GM12878 (cell line): ENCODE measurements at regions not wholly inside any gene's neighbourhood (a gene's known extent, or its start where the extent isn't known, plus 50 kb on each side); places are given as distances from the start of the nearest gene placed in this dataset.

Experiments
- ATAC-seq: fragments of 200-7000 bp; cut with Tn5 transposase; 3 replicates; pipeline ENCODE4 v1.9.1; 2020; ENCODE audit warnings: mild to moderate bottlenecking, moderate library complexity
- BruUV-seq: library from RNA; stranded (reverse); fragments of 400-500 nt; replicated peaks from 2 replicates; lab custom pipeline; 2021; lab: Mats Ljungman, UMichigan
- CTCF ChIA-PET: fragments of 300-600 bp; sonication (Branson Sonifier 250); formaldehyde crosslinking; extraction: SDS; loops from one replicate; lab custom pipeline; 2021; ENCODE audit warnings: inconsistent platforms; lab: Yijun Ruan, JAX
- POLR2A ChIA-PET: fragments of 350-600 bp; formaldehyde crosslinking; extraction: SDS; loops from one replicate; lab custom pipeline; 2021; ENCODE audit warnings: inconsistent platforms; lab: Charles Lee
- RAD21 ChIA-PET: fragments of 300-600 bp; sonication (Branson Sonifier 250); formaldehyde crosslinking; loops from one replicate; lab custom pipeline; 2023; ENCODE audit warnings: antibody characterized with exemption; ENCODE audit not compliant: unreplicated experiment; lab: Charles Lee
- SMC1A ChIA-PET: fragments of 300-600 bp; sonication (Branson Sonifier 250); formaldehyde crosslinking; loops from one replicate; lab custom pipeline; 2023; ENCODE audit not compliant: unreplicated experiment, uncharacterized antibody; lab: Charles Lee
- DNase-seq: peaks from one replicate; pipeline ENCODE4 v3.0.0-alpha.2; 2011; ENCODE audit warnings: low read depth, low spot score
- FAIRE-seq: peaks from 3 replicates; lab custom pipeline; 2011; peaks lifted over from hg19 to GRCh38; lab: Jason Lieb, UNC
- H2AFZ ChIP-seq: 2 replicates; pipeline ENCODE4 v1.6.0; 2011; ENCODE audit warnings: low read depth, low read length, control low read depth; ENCODE audit not compliant: control insufficient read depth
- H3K27ac ChIP-seq: 2 replicates; pipeline ENCODE4 v1.5.1; 2011; ENCODE audit warnings: control low read depth; ENCODE audit not compliant: control insufficient read depth, insufficient read depth
- H3K27me3 ChIP-seq, 2 experiments: replicated peaks in 1 of 2; 2 replicates each; pipeline versions ENCODE4 v1.6.0 to v1.6.1; 2011; ENCODE audit warnings: low read length in 1 of 2; ENCODE audit not compliant: control insufficient read depth in 2 of 2, insufficient read depth in 2 of 2
- H3K36me3 ChIP-seq, 2 experiments: 2 replicates each; pipeline ENCODE4 v1.5.1; 2011; ENCODE audit warnings: low read length in 1 of 2; ENCODE audit not compliant: control insufficient read depth in 2 of 2, insufficient read depth in 2 of 2
- H3K4me1 ChIP-seq: 2 replicates; pipeline ENCODE4 v1.6.1; 2011; ENCODE audit warnings: mild to moderate bottlenecking, low read length, moderate library complexity, mixed read lengths; ENCODE audit not compliant: control insufficient read depth, insufficient read depth
- H3K4me2 ChIP-seq: 2 replicates; pipeline ENCODE4 v1.6.0; 2011; ENCODE audit warnings: control low read depth; ENCODE audit not compliant: control insufficient read depth, insufficient read depth
- H3K4me3 ChIP-seq: fragments of 200-600 bp; sonication (generic); 2 replicates; pipeline ENCODE4 v1.5.1; 2016
- H3K79me2 ChIP-seq: 2 replicates; pipeline ENCODE4 v1.6.0; 2011; ENCODE audit warnings: low read length; ENCODE audit not compliant: control insufficient read depth, insufficient read depth
- H3K9ac ChIP-seq: 2 replicates; pipeline ENCODE4 v1.8.0; 2011; ENCODE audit warnings: low read length, control low read depth, mixed read lengths; ENCODE audit not compliant: control insufficient read depth, insufficient read depth
- H3K9me3 ChIP-seq: replicated peaks from 3 replicates; pipeline ENCODE4 v1.5.1; 2011; ENCODE audit warnings: mild to moderate bottlenecking, low read length; ENCODE audit not compliant: control insufficient read depth, insufficient read depth
- H4K20me1 ChIP-seq: 2 replicates; pipeline ENCODE4 v1.6.0; 2011; ENCODE audit not compliant: control insufficient read depth, insufficient read depth
- BHLHE40 ChIP-seq, 2 experiments: fragments of 450-650 bp in 1 of 2; IDR thresholded peaks; 2 replicates each; pipeline ENCODE4 v1.6.1; 2011 to 2017; ENCODE audit warnings: low read depth in 2 of 2, borderline replicate concordance in 1 of 2, improper control_type of control experiment in 1 of 2, low read length in 1 of 2, mild to moderate bottlenecking in 1 of 2
- BRCA1 ChIP-seq: IDR thresholded peaks from 2 replicates; pipeline ENCODE4 v1.6.1; 2011; ENCODE audit warnings: low read depth, low read length, improper control_type of control experiment
- EED ChIP-seq: sonication (generic); IDR thresholded peaks from 2 replicates; pipeline ENCODE4 v1.6.1; 2016; ENCODE audit warnings: antibody characterized with exemption, low read depth
- FOS ChIP-seq: IDR thresholded peaks from 3 replicates; pipeline ENCODE4 v1.6.1; 2011; ENCODE audit warnings: borderline replicate concordance; ENCODE audit not compliant: insufficient read length; ENCODE audit errors: extremely low read depth
- HDAC2 ChIP-seq: fragments of 200-600 bp; sonication (generic); IDR thresholded peaks from 2 replicates; pipeline ENCODE4 v1.6.1; 2017
- ZNF217 ChIP-seq: fragments of 450-650 bp; IDR thresholded peaks from 2 replicates; pipeline ENCODE4 v1.6.1; 2017; ENCODE audit warnings: antibody characterized with exemption, mild to moderate bottlenecking
- ZNF384 ChIP-seq: IDR thresholded peaks from 2 replicates; pipeline ENCODE4 v1.6.1; 2012; ENCODE audit warnings: low read depth, mild to moderate bottlenecking, low read length, improper control_type of control experiment, borderline replicate concordance
- WGBS: methylation state at CpG from one replicate; pipeline ENCODE4 v1.1.6; 2016; ENCODE audit warnings: low lambda C conversion rate; ENCODE audit not compliant: insufficient replicate concordance, insufficient coverage; ENCODE audit errors: missing lambda C conversion rate; 5-methylcytosine and 5-hydroxymethylcytosine counted together
- in situ Hi-C: fragments of 300-500 bp; cut with MboI; formaldehyde crosslinking; loops from 9 replicates; pipeline ENCODE4 v1.14.3; 2018; ENCODE audit warnings: mixed read lengths
- intact Hi-C: fragments of 100-400 bp; cut with micrococcal nuclease; formaldehyde crosslinking; loops from one replicate; pipeline ENCODE4 v1.14.2; 2022; ENCODE audit not compliant: unreplicated experiment
- TF ChIP-seq, protein P1 (sequence below): fragments of 450-650 bp; IDR thresholded peaks from 2 replicates; pipeline ENCODE4 v1.6.1; 2017; ENCODE audit warnings: borderline replicate concordance
- TF ChIP-seq, protein P2 (sequence below): fragments of 150-350 bp; IDR thresholded peaks from 2 replicates; pipeline ENCODE4 v1.6.1; 2016; ENCODE audit warnings: low read depth, low read length
- TF ChIP-seq, protein P3 (sequence below): IDR thresholded peaks from 2 replicates; pipeline ENCODE4 v1.6.1; 2011; ENCODE audit warnings: mild to moderate bottlenecking, low read depth, low read length, moderate library complexity; ENCODE audit not compliant: insufficient replicate concordance

DNA sequence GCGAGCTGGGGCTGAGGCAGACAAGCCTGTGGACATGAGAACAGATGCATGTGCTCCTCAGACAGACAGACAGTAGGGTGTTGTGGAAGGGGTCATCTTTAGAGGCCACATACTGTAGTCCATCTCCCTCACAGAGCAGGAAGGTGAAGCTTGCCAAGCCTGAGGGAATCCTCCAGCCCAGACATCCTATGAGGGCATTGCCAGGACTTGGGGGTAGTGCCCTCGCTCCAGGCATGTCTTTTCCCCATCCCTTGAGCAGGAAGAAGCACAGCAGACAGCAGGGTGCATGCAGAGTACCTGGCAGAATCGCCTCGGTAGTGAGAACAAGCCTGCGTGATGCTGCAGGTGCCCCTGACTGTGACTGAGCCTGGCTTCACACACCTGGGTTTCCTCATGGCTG, 66.5 kb upstream of the CLDN5 start:
- 38% methylated on average over 5 of the region's 5 CpGs for WGBS
- no TSS peak for BruUV-seq
- TF ChIP-seq BHLHE40 (IDR thresholded peaks at IDR 0.05; ENCODE audit: borderline replicate concordance in 1 of 2, low read depth in 2 of 2, low read length in 1 of 2) (no peak), EED (no peak), ZNF217 (no peak), HDAC2 (no peak), BRCA1 (no peak), ZNF384 (no peak)
- TF ChIP-seq, protein P1, sequence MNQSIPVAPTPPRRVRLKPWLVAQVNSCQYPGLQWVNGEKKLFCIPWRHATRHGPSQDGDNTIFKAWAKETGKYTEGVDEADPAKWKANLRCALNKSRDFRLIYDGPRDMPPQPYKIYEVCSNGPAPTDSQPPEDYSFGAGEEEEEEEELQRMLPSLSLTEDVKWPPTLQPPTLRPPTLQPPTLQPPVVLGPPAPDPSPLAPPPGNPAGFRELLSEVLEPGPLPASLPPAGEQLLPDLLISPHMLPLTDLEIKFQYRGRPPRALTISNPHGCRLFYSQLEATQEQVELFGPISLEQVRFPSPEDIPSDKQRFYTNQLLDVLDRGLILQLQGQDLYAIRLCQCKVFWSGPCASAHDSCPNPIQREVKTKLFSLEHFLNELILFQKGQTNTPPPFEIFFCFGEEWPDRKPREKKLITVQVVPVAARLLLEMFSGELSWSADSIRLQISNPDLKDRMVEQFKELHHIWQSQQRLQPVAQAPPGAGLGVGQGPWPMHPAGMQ = no peak
- ATAC-seq (no peak), FAIRE-seq (no peak), DNase-seq (no peak)
- ChIA-PET POLR2A (no interaction called here), SMC1A (no interaction called here), RAD21 (no interaction called here), CTCF (interaction anchor here (1.4 to 1.7 kb wide), 2 partner anchors 31 to 39 kb away, joined by 3 to 5 read pairs; no protein-coding TSS in a partner anchor)
- H3K36me3 ChIP-seq = no peaks in the 10 kb centered on the region
- no peak overlapping the region for H3K27ac ChIP-seq
- no peak overlapping the region for H3K4me3 ChIP-seq
- no peaks in the 10 kb centered on the region for H3K79me2 ChIP-seq
- no peaks in the 10 kb centered on the region; a peak in 2 of 4 replicates for H3K27me3 ChIP-seq
- H3K9me3 ChIP-seq = no peaks in the 10 kb centered on the region
- no peaks in the 10 kb centered on the region for H3K4me1 ChIP-seq
- intact Hi-C loops (no loop called here), in situ Hi-C loops (no loop called here)
- no peak overlapping the region for H3K4me2 ChIP-seq
- no peaks in the 10 kb centered on the region for H4K20me1 ChIP-seq
- H3K9ac ChIP-seq = no peak overlapping the region
- H2AFZ ChIP-seq = no peak overlapping the region

DNA sequence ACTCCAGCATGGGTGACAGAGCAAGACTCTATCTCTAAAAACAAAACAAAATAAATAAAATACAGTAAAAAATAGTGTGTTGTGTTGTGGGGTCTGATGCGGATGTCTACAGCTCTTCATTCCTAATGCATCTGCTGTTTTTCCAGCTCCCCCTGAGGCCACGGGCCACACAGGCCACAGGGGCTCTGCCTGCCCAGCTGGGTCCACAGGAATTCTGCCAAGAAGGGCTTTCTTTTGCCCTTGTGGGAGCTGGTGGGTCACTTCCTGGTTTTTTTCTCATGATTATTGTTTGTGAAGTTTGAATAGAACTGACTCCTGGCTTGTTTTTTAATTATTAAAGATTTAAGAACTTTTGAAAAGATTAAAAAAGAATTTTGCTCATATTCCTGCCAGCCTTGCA, 67.4 kb upstream of the CLDN5 start:
- no peaks in the 10 kb centered on the region for H3K79me2 ChIP-seq
- no peak for DNase-seq
- intact Hi-C loops = no loop called here
- WGBS = 43% methylated on average over 2 of the region's 2 CpGs
- H3K36me3 ChIP-seq = no peaks in the 10 kb centered on the region
- no peak overlapping the region for H3K27ac ChIP-seq
- H2AFZ ChIP-seq = no peak overlapping the region
- in situ Hi-C loops = no loop called here
- no peak for ATAC-seq
- no peak overlapping the region for H3K9ac ChIP-seq
- H3K9me3 ChIP-seq = no peaks in the 10 kb centered on the region
- ChIA-PET RAD21 (no interaction called here), SMC1A (no interaction called here), CTCF (interaction anchor here (1.4 to 2.1 kb wide), 3 partner anchors 8 to 38 kb away, joined by 3 to 5 read pairs (median 5); no protein-coding TSS in a partner anchor), POLR2A (no interaction called here)
- no TSS peak for BruUV-seq
- no peaks in the 10 kb centered on the region for H3K4me1 ChIP-seq
- FAIRE-seq = no peak
- no peak for TF ChIP-seq FOS
- TF ChIP-seq ZNF384 = no peak
- TF ChIP-seq, protein P2, sequence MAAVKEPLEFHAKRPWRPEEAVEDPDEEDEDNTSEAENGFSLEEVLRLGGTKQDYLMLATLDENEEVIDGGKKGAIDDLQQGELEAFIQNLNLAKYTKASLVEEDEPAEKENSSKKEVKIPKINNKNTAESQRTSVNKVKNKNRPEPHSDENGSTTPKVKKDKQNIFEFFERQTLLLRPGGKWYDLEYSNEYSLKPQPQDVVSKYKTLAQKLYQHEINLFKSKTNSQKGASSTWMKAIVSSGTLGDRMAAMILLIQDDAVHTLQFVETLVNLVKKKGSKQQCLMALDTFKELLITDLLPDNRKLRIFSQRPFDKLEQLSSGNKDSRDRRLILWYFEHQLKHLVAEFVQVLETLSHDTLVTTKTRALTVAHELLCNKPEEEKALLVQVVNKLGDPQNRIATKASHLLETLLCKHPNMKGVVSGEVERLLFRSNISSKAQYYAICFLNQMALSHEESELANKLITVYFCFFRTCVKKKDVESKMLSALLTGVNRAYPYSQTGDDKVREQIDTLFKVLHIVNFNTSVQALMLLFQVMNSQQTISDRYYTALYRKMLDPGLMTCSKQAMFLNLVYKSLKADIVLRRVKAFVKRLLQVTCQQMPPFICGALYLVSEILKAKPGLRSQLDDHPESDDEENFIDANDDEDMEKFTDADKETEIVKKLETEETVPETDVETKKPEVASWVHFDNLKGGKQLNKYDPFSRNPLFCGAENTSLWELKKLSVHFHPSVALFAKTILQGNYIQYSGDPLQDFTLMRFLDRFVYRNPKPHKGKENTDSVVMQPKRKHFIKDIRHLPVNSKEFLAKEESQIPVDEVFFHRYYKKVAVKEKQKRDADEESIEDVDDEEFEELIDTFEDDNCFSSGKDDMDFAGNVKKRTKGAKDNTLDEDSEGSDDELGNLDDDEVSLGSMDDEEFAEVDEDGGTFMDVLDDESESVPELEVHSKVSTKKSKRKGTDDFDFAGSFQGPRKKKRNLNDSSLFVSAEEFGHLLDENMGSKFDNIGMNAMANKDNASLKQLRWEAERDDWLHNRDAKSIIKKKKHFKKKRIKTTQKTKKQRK = no peak
- TF ChIP-seq, protein P3, sequence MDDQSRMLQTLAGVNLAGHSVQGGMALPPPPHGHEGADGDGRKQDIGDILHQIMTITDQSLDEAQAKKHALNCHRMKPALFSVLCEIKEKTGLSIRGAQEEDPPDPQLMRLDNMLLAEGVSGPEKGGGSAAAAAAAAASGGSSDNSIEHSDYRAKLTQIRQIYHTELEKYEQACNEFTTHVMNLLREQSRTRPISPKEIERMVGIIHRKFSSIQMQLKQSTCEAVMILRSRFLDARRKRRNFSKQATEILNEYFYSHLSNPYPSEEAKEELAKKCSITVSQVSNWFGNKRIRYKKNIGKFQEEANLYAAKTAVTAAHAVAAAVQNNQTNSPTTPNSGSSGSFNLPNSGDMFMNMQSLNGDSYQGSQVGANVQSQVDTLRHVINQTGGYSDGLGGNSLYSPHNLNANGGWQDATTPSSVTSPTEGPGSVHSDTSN = no peak
- H4K20me1 ChIP-seq = no peaks in the 10 kb centered on the region
- no peaks in the 10 kb centered on the region; a peak in 2 of 4 replicates for H3K27me3 ChIP-seq
- no peak overlapping the region for H3K4me2 ChIP-seq
- no peak overlapping the region for H3K4me3 ChIP-seq
